H1 (cell line): ENCODE measurements at regions not wholly inside any gene's neighbourhood (a gene's known extent, or its start where the extent isn't known, plus 50 kb on each side); places are given as distances from the start of the nearest gene placed in this dataset.

Source experiments
- CTCF ChIP-seq, 3 experiments: IDR thresholded peaks; 1 replicate in 2 of 3; 2 replicates in 1 of 3; pipeline versions ENCODE4 v1.5.1 to v1.6.1; 2011; ENCODE audit warnings: low read length in 3 of 3, mild to moderate bottlenecking in 3 of 3, inconsistent platforms in 2 of 3, low read depth in 1 of 3, moderate library complexity in 1 of 3; ENCODE audit not compliant: insufficient read depth in 1 of 3; ENCODE audit errors: control extremely low read depth in 1 of 3
- NRF1 ChIP-seq: IDR thresholded peaks from 2 replicates; pipeline ENCODE4 v1.6.1; 2011; ENCODE audit warnings: mild to moderate bottlenecking, low read depth, low read length, improper control_type of control experiment
- RXRA ChIP-seq: IDR thresholded peaks from 2 replicates; pipeline ENCODE4 v1.6.1; 2011; ENCODE audit warnings: low read depth, mild to moderate bottlenecking, low read length, moderate library complexity; ENCODE audit not compliant: insufficient read depth
- SP2 ChIP-seq: IDR thresholded peaks from 2 replicates; pipeline ENCODE4 v1.6.1; 2012; ENCODE audit warnings: mild to moderate bottlenecking, low read length, inconsistent platforms

- TF ChIP-seq NRF1 (no peak), SP2 (no peak), RXRA (no peak), CTCF (IDR thresholded peaks at IDR 0.05; ENCODE audit: control extremely low read depth in 1 of 3, insufficient read depth in 1 of 3, low read depth in 1 of 3, low read length in 3 of 3) (no peak)
Observed at GRCh38 chr5:121189342-121190305, 662.1 kb upstream of the FTMT start.
